ENCODE measurements at regions not wholly inside any gene's neighbourhood (a gene's known extent, or its start where the extent isn't known, plus 50 kb on each side); places are given as distances from the start of the nearest gene placed in this dataset.

- no peak for DNase-seq (ENCODE audit: low spot score)
- in situ Hi-C loops (cut with MboI; ENCODE audit: low pct_unique_long_range_greater_than_20kb, low sequenced_read_pairs, unreplicated experiment) = no loop called here
- TF ChIP-seq CTCF (IDR thresholded peaks at IDR 0.05; ENCODE audit: extremely low read depth, insufficient read depth, missing control alignments) = no peak
Measured at GRCh38 chr6:170203212-170203611, 87.7 kb downstream of the DLL1 start.

- no peak for DNase-seq (ENCODE audit: low spot score)
- in situ Hi-C loops (cut with MboI; ENCODE audit: low pct_unique_long_range_greater_than_20kb, low sequenced_read_pairs, unreplicated experiment) = no loop called here
- TF ChIP-seq CTCF (IDR thresholded peaks at IDR 0.05; ENCODE audit: extremely low read depth, insufficient read depth, missing control alignments) = no peak
Measured at GRCh38 chr6:170202416-170203135, 88.3 kb downstream of the DLL1 start.

- no peak for DNase-seq (ENCODE audit: low spot score)
- no peak for TF ChIP-seq CTCF (IDR thresholded peaks at IDR 0.05; ENCODE audit: extremely low read depth, insufficient read depth, missing control alignments)
- in situ Hi-C loops (cut with MboI; ENCODE audit: low pct_unique_long_range_greater_than_20kb, low sequenced_read_pairs, unreplicated experiment) = no loop called here
Measured at GRCh38 chr6:170201361-170201760, 89.5 kb downstream of the DLL1 start.

- no peak for DNase-seq (ENCODE audit: low spot score)
- in situ Hi-C loops (cut with MboI; ENCODE audit: low pct_unique_long_range_greater_than_20kb, low sequenced_read_pairs, unreplicated experiment) = no loop called here
- no peak for TF ChIP-seq CTCF (IDR thresholded peaks at IDR 0.05; ENCODE audit: extremely low read depth, insufficient read depth, missing control alignments)
Measured at GRCh38 chr6:170200458-170200891, 90.4 kb downstream of the DLL1 start.

GRCh38 chr6:170199716-170200115, 91.2 kb downstream of the DLL1 start:
- in situ Hi-C loops (cut with MboI; ENCODE audit: low pct_unique_long_range_greater_than_20kb, low sequenced_read_pairs, unreplicated experiment) = no loop called here
- no peak for TF ChIP-seq CTCF (IDR thresholded peaks at IDR 0.05; ENCODE audit: extremely low read depth, insufficient read depth, missing control alignments)

GRCh38 chr6:170198298-170198697, 92.6 kb downstream of the DLL1 start:
- no peak for TF ChIP-seq CTCF (IDR thresholded peaks at IDR 0.05; ENCODE audit: extremely low read depth, insufficient read depth, missing control alignments)
- in situ Hi-C loops (cut with MboI; ENCODE audit: low pct_unique_long_range_greater_than_20kb, low sequenced_read_pairs, unreplicated experiment) = no loop called here
- no peak for DNase-seq (ENCODE audit: low spot score)

More at GRCh38 chr6:170199716-170200115, 91.2 kb downstream of the DLL1 start:
- DNase-seq (ENCODE audit: low spot score) = no peak

Data from GM13977 (cell line).